ENCODE measurements at regions not wholly inside any gene's neighbourhood (a gene's known extent, or its start where the extent isn't known, plus 50 kb on each side); places are given as distances from the start of the nearest gene placed in this dataset.

GRCh38 chr9:88792502-88792901 lies 198.8 kb upstream of the S1PR3 start:
- no peak for DNase-seq (ENCODE audit: low spot score)

- no peak for DNase-seq (ENCODE audit: low spot score)
Measured at GRCh38 chr9:88794100-88794499, 197.2 kb upstream of the S1PR3 start.

- no peak for DNase-seq (ENCODE audit: low spot score)
Measured at GRCh38 chr9:88796947-88797346, 194.3 kb upstream of the S1PR3 start.

- DNase-seq (ENCODE audit: low spot score), result no peak
Measured at GRCh38 chr9:88798476-88798875, 192.8 kb upstream of the S1PR3 start.

GRCh38 chr9:88799541-88800328 lies 191.5 kb upstream of the S1PR3 start:
- DNase-seq (ENCODE audit: low spot score), result no peak

GRCh38 chr9:88800329-88800682 lies 191.0 kb upstream of the S1PR3 start:
- no peak for DNase-seq (ENCODE audit: low spot score)

GRCh38 chr9:88801214-88801796 lies 190.0 kb upstream of the S1PR3 start:
- no peak for DNase-seq (ENCODE audit: low spot score)

- no peak for DNase-seq (ENCODE audit: low spot score)
Measured at GRCh38 chr9:88802533-88802932, 188.7 kb upstream of the S1PR3 start.

GRCh38 chr9:88803546-88804253 lies 187.6 kb upstream of the S1PR3 start:
- no peak for DNase-seq (ENCODE audit: low spot score)

- DNase-seq (ENCODE audit: low spot score), result no peak
Measured at GRCh38 chr9:88804254-88804596, 187.0 kb upstream of the S1PR3 start.

GRCh38 chr9:88805217-88805943 lies 185.9 kb upstream of the S1PR3 start:
- DNase-seq (ENCODE audit: low spot score), result no peak

- no peak for DNase-seq (ENCODE audit: low spot score)
Measured at GRCh38 chr9:88807426-88807825, 183.8 kb upstream of the S1PR3 start.

GRCh38 chr9:88808019-88808656 lies 183.1 kb upstream of the S1PR3 start:
- DNase-seq (ENCODE audit: low spot score), result no peak

- DNase-seq (ENCODE audit: low spot score), result no peak
Measured at GRCh38 chr9:88808761-88809354, 182.4 kb upstream of the S1PR3 start.

GRCh38 chr9:88809355-88810161 lies 181.7 kb upstream of the S1PR3 start:
- no peak for DNase-seq (ENCODE audit: low spot score)

GRCh38 chr9:88810826-88811225 lies 180.4 kb upstream of the S1PR3 start:
- no peak for DNase-seq (ENCODE audit: low spot score)

GRCh38 chr9:88811511-88811910 lies 179.8 kb upstream of the S1PR3 start:
- DNase-seq (ENCODE audit: low spot score), result no peak

- no peak for DNase-seq (ENCODE audit: low spot score)
Measured at GRCh38 chr9:88812938-88813637, 178.2 kb upstream of the S1PR3 start.

- no peak for DNase-seq (ENCODE audit: low spot score)
Measured at GRCh38 chr9:88813638-88814209, 177.5 kb upstream of the S1PR3 start.

GRCh38 chr9:88814577-88814976 lies 176.7 kb upstream of the S1PR3 start:
- DNase-seq (ENCODE audit: low spot score), result no peak

All from mucosa of gallbladder (tissue), 1 donor.